HG02943 (cell line): ENCODE measurements at regions not wholly inside any gene's neighbourhood (a gene's known extent, or its start where the extent isn't known, plus 50 kb on each side); places are given as distances from the start of the nearest gene placed in this dataset.

Experiments used
- ATAC-seq: cut with Tn5 transposase; IDR thresholded peaks from one replicate; pipeline ENCODE4 v1.9.1; 2021; ENCODE audit warnings: mild to moderate bottlenecking, low read depth, moderate library complexity; ENCODE audit not compliant: unreplicated experiment

DNA sequence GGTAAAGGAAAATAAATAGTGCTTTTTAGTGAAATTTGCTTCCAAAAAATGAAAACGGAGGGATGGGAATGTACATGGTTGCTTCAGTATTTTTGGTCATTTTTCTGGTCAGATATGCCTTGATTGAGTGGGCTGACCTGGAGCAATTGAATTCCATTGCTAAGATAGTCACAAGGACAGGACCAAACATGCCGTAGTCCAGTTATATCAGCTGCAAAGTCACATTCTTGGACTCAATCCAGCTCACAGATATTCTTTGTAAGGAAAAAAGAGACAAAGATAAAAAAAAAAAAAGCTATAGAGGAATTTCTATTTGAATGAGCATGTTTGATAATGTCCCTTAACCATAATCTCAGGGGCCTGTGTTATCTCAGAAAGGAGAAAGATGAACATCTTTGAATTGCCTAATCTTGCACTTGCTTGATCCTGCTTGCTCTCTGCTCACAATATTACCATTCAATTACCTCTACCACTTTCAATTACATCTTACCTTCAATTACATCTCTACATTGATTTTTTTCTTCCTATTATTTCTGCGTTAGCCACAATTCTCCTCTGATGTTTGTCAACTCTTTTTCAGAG lies 75.4 kb upstream of the PACRGL start:
- ATAC-seq, result no peak

- ATAC-seq, result no peak
These were observed 74.8 kb upstream of the PACRGL start for GRCh38 chr4:20625426-20625825.

DNA sequence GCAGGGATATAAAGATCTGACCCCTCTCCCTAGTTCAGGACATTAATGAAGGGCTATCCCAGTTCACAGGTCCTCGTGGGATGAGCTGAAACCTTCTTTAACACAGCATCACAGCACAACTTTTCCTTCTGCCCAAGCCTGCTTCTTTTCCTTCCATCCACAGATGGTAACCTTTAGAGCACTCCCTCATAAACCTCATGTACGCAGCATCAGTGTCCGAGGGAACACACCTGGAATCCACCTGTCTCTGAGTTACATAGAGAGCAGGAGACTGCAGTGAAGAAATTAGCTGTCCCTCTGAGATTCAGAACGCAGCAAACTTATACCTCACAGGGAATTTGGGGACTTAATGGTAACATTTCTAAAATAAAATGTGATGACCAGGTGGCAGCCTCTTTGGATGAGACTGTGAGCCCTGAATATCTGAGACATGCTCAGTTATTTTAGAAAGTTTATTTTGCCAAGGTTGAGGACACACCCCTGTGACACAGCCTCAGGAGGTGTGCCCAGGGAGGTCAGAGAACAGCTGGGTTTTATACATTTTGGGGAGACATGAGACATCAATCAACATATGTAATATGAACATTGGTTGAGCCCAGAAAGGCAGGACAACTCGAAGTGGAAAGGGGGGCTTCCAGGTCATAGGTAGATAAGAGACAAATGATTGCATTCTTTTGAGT lies 73.8 kb upstream of the PACRGL start:
- ATAC-seq, result no peak

GRCh38 chr4:20627866-20628265 lies 72.4 kb upstream of the PACRGL start:
- no peak for ATAC-seq

DNA sequence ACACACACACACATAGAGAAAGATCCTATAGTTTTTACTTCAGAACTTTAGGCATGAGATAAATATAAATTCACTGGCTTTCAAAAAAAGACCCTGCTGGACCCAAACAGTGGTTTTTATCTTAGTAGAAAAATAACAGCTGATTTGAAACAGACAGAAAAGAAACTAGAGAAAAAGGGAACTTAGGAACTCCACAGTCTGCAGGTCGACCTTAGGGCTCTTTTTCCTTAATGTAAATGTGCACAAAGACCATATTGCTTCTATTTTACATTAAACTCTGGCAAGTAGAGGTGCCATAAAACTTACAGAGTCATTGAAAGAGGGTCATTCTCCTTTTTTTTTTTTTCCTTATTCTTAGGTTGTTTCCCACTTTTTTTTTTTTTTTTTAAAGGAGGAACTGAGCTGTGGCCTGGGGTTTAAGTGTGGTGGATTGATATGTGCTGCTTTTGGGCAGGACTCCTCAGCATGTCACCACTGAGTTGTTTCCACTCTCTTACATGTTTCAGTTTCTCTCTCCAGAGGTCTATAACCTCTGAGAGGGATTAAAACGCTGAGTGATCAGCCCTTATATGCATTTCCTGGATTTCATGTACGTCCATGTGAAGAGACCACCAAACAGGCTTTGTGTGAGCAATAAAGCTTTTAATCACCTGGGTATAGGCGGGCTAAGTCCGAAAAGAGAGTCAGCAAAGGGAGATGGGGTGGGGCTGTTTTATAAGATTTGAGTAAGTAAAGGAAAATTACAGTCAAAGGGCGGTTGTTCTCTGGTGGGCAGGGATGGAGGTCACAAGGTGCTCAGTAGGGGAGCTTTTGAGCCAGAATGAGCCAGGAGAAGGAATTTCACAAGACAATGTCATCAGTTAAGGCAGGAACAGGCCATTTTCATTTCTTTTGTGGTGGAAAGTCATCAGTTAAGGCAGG lies 70.8 kb upstream of the PACRGL start:
- no peak for ATAC-seq

- no peak for ATAC-seq
These were observed 61.4 kb upstream of the PACRGL start for GRCh38 chr4:20638825-20639224.

DNA sequence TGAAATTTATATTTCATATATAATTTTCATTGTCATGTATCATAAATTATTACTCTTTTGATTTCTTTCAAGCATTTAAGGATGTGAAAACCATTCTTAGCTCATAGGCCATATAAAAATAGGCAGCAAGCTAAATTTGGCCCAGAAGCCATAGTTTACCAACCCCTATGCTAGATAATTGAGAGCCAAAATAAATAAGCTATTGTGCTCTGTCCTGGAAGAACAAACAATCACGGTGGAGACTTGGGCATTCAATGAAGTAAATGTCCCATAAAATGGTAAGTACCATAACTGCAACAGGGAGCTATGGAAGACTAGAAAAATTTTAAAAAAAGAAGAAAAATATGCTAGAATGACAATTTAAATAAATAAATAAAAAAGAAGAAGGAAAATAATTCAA lies 60.9 kb upstream of the PACRGL start:
- no peak for ATAC-seq

DNA sequence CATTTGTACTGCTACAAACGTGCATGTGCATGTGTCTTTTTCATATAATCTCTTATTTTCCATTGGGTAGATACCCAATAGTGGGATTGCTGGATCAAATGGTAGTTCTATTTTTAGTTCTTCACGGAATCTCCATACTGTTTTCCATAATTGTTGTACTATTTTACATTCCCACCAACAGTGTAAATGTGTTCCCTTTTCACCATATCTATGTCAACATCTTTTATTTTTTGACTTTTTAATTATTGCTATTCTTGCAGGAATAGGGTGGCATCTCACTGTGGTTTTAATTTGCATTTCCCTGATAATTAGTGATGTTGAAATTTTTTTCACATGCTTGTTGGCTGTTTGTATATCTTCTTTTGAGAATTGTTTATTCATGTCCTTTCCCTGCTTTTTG lies 59.3 kb upstream of the PACRGL start:
- ATAC-seq, result no peak

- ATAC-seq, result no peak
These were observed 58.3 kb upstream of the PACRGL start for GRCh38 chr4:20641976-20642375.

DNA sequence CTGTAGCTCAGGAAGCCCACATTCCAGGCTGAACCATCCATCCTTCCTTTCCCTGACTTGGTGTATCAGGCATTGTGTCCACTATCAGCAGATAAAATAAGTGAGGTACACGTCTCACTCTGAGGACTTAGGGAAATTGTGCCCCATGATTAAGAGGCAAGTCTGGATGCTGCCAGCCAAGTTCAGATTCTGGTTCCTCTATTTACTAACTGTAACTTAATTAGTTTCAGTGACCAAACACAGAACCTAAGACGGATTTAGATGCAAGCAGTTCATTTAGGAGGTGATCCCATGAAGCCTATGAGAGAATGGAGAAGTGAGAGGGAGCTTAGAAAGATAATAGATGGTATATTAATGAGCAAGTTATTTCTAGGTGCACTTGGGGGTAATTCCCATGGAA lies 56.6 kb upstream of the PACRGL start:
- ATAC-seq, result no peak

DNA sequence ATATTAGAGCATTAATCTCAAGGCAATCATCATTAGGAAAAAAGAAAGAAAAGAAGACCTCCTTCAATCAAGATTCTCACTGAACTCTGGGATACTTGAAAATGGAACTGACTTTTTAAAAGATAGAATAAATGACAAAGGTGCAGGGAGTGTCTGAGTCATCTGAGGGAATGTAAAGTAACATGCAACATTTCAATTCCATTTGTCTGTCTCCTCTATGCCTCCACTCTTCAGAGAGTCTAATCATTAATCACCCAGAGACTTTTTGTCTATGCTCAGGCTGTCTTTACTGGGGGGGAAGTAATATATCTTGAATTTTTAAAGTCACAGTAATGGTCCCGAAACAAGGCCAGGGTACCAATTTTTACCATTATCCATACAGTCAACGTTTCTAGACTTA lies 55.0 kb upstream of the PACRGL start:
- ATAC-seq, result no peak

GRCh38 chr4:20646287-20646686 lies 54.0 kb upstream of the PACRGL start:
- no peak for ATAC-seq
